ENCODE measurements at regions not wholly inside any gene's neighbourhood (a gene's known extent, or its start where the extent isn't known, plus 50 kb on each side); places are given as distances from the start of the nearest gene placed in this dataset.

DNA sequence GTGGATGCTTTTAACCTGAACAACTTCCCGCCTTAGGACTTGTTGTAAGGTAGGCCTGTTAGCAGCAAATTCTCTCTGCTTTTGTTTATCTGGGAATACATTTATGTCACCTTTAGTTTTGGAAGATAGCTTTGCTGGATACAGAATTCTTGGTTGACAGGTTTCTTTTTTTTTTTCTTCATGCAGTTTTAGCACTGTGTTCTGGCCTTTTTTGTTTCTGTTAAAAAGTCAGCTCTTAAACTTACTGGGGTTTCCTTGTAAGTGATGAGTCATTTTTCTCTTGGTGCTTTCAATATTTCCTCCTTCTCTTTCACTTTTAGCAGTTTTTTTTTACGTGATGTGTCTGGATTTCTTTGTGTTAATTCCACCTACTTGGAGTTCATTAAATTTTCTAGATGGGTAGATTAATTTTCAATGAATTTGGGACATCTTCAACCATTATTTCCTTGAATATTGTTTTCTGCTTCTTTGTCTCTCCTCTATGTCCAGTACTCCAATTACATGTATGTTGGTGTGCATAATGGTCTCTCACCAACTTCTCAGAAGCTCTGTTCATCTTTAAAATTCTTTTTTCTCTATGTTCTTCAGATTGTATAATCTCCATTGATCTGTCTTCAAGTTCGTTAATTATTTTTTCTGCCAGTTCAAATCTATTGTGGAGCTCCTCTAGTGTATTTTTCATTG, 188.2 kb upstream of the ZNF536 start:
- TF ChIP-seq CTCF (conservative IDR thresholded peaks at IDR 0.05; ENCODE audit: low read depth, low read length): no peak
- Histone ChIP-seq H3K27me3 (ENCODE audit: insufficient read depth, low read depth) (no peaks in the 10 kb centered on the region), H3K36me3 (ENCODE audit: insufficient read depth) (no peaks in the 10 kb centered on the region), H3K79me2 (ENCODE audit: insufficient read depth, low read depth) (no peaks in the 10 kb centered on the region), H3K4me2 (no peak overlapping the region), H4K20me1 (ENCODE audit: insufficient read depth) (no peaks in the 10 kb centered on the region), H3K4me3 (IDR thresholded peaks at IDR 0.05; ENCODE audit: insufficient read depth, low read depth, low read length) (no peak overlapping the region), H3K4me1 (ENCODE audit: low read depth, poor library complexity, severe bottlenecking) (no peaks in the 10 kb centered on the region), H3K27ac (no peak overlapping the region), H3K9ac (no peak overlapping the region), H2AFZ (ENCODE audit: low read depth) (no peak overlapping the region)

DNA sequence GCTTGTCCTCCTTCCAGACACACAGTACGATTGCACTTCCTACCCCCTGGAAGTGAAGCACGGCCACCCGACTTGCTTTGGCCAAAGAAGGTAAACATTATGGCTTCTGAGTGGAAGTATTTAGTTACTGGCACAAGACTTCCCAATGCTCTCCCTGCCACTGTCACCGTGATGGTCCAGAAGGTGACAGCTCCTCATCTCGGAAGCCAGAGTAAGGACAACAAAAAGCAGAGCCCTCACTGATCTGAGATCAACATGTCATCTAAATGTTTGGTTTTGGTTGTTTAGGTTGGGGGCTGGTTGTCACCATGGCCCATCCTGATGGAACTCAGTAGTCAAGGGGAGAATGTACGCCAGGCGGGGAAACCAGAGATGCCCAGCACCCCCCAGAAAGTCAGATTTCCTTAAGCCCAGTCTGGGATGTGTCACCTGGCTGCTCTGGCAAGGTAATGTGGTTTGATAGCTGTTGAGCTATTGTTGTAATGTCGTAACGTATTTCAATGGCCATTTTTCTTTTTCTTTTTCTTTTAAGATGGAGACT, 170.1 kb upstream of the ZNF536 start:
- no peak overlapping the region for H3K4me3 ChIP-seq (IDR thresholded peaks at IDR 0.05; ENCODE audit: insufficient read depth, low read depth, low read length)
- H3K79me2 ChIP-seq (ENCODE audit: insufficient read depth, low read depth): no peaks in the 10 kb centered on the region
- no peaks in the 10 kb centered on the region for H3K4me1 ChIP-seq (ENCODE audit: low read depth, poor library complexity, severe bottlenecking)
- H2AFZ ChIP-seq (ENCODE audit: low read depth): no peak overlapping the region
- H3K9ac ChIP-seq: no peak overlapping the region
- no peak overlapping the region for H3K27ac ChIP-seq
- TF ChIP-seq CTCF (conservative IDR thresholded peaks at IDR 0.05; ENCODE audit: low read depth, low read length): no peak
- H3K36me3 ChIP-seq (ENCODE audit: insufficient read depth): no peaks in the 10 kb centered on the region
- H3K27me3 ChIP-seq (ENCODE audit: insufficient read depth, low read depth): no peaks in the 10 kb centered on the region
- H4K20me1 ChIP-seq (ENCODE audit: insufficient read depth): no peaks in the 10 kb centered on the region
- no peak overlapping the region for H3K4me2 ChIP-seq

GRCh38 chr19:30204721-30205120, 167.5 kb upstream of the ZNF536 start:
- no peaks in the 10 kb centered on the region for H3K79me2 ChIP-seq (ENCODE audit: insufficient read depth, low read depth)
- no peaks in the 10 kb centered on the region for H4K20me1 ChIP-seq (ENCODE audit: insufficient read depth)
- no peaks in the 10 kb centered on the region for H3K27me3 ChIP-seq (ENCODE audit: insufficient read depth, low read depth)
- no peaks in the 10 kb centered on the region for H3K4me1 ChIP-seq (ENCODE audit: low read depth, poor library complexity, severe bottlenecking)
- H3K27ac ChIP-seq: no peak overlapping the region
- no peak for TF ChIP-seq CTCF (conservative IDR thresholded peaks at IDR 0.05; ENCODE audit: low read depth, low read length)
- no peak overlapping the region for H2AFZ ChIP-seq (ENCODE audit: low read depth)
- H3K4me2 ChIP-seq: no peak overlapping the region
- no peak overlapping the region for H3K9ac ChIP-seq
- H3K4me3 ChIP-seq (IDR thresholded peaks at IDR 0.05; ENCODE audit: insufficient read depth, low read depth, low read length): no peak overlapping the region
- no peaks in the 10 kb centered on the region for H3K36me3 ChIP-seq (ENCODE audit: insufficient read depth)

DNA sequence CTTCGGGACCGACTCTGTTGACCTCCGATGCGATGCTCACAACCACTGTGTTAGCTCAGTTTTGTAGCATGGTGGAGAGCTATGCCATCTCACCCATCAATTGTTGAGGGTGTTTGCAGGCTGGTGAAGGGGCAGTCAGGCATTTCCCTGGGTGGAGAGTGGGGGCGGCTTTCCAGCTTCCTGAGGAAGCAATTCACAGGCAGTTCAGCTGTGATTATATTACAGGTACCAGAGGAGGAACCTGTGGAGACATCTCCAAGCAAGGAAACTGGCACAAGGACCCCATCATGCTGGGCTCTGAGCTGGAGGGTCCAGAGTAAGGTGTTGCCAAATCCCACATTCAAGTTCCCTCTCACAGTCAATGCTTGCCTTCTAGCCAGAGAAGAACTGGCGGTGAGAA, 166.0 kb upstream of the ZNF536 start:
- no peak overlapping the region for H3K4me2 ChIP-seq
- H2AFZ ChIP-seq (ENCODE audit: low read depth): no peak overlapping the region
- no peaks in the 10 kb centered on the region for H3K27me3 ChIP-seq (ENCODE audit: insufficient read depth, low read depth)
- no peaks in the 10 kb centered on the region for H3K36me3 ChIP-seq (ENCODE audit: insufficient read depth)
- H3K4me1 ChIP-seq (ENCODE audit: low read depth, poor library complexity, severe bottlenecking): no peaks in the 10 kb centered on the region
- H3K4me3 ChIP-seq (IDR thresholded peaks at IDR 0.05; ENCODE audit: insufficient read depth, low read depth, low read length): no peak overlapping the region
- no peak overlapping the region for H3K27ac ChIP-seq
- TF ChIP-seq CTCF (conservative IDR thresholded peaks at IDR 0.05; ENCODE audit: low read depth, low read length): no peak
- no peaks in the 10 kb centered on the region for H3K79me2 ChIP-seq (ENCODE audit: insufficient read depth, low read depth)
- no peak overlapping the region for H3K9ac ChIP-seq
- no peaks in the 10 kb centered on the region for H4K20me1 ChIP-seq (ENCODE audit: insufficient read depth)
